ENCODE measurements at regions not wholly inside any gene's neighbourhood (a gene's known extent, or its start where the extent isn't known, plus 50 kb on each side); places are given as distances from the start of the nearest gene placed in this dataset.

DNA sequence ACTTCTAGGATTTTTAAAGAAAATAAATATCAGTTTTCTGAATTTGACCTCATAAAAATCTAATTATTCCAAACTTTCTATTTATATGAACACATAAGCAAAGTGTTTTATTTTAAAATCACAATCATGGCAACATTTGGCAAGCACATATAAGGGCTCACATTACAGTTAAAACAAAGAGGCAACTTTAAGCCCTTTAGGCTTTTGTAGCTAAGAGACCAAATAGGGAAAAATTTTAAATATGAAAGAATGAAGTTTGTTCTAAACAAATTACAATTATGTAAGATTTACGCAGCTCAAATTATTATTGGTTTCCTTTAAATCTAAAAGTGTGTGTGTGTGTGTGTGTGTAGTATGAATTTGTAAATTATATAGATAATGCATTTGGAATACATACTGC lies 267.0 kb downstream of the ZIC4 start:
- H3K4me3 ChIP-seq (ENCODE audit: low read depth in 2 of 2, low read length in 1 of 2), result no peak overlapping the region
- H3K9me3 ChIP-seq, result no peaks in the 10 kb centered on the region
- no peak for TF ChIP-seq JUND (IDR thresholded peaks at IDR 0.05)
- TF ChIP-seq MXI1 (IDR thresholded peaks at IDR 0.05; ENCODE audit: low read depth, low read length), result no peak
- no peak for TF ChIP-seq EZH2phosphoT487 (IDR thresholded peaks at IDR 0.05; ENCODE audit: borderline replicate concordance, low read depth)
- TF ChIP-seq, protein P1, sequence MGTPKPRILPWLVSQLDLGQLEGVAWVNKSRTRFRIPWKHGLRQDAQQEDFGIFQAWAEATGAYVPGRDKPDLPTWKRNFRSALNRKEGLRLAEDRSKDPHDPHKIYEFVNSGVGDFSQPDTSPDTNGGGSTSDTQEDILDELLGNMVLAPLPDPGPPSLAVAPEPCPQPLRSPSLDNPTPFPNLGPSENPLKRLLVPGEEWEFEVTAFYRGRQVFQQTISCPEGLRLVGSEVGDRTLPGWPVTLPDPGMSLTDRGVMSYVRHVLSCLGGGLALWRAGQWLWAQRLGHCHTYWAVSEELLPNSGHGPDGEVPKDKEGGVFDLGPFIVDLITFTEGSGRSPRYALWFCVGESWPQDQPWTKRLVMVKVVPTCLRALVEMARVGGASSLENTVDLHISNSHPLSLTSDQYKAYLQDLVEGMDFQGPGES (IDR thresholded peaks at IDR 0.05; ENCODE audit: low read depth, low read length), result no peak
- TF ChIP-seq NRF1 (IDR thresholded peaks at IDR 0.05; ENCODE audit: low read depth, low read length), result no peak
- TF ChIP-seq, protein P2, sequence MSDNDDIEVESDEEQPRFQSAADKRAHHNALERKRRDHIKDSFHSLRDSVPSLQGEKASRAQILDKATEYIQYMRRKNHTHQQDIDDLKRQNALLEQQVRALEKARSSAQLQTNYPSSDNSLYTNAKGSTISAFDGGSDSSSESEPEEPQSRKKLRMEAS (IDR thresholded peaks at IDR 0.05; ENCODE audit: low read depth), result no peak
- TF ChIP-seq FOXJ3 (CRISPR knock-in tag; IDR thresholded peaks at IDR 0.05), result no peak
- TF ChIP-seq RXRA (IDR thresholded peaks at IDR 0.05; ENCODE audit: borderline replicate concordance, low read depth), result no peak
- no peak for TF ChIP-seq MEF2A (IDR thresholded peaks at IDR 0.05; ENCODE audit: borderline replicate concordance, low read depth)
- no peak for TF ChIP-seq RAD21 (IDR thresholded peaks at IDR 0.05; ENCODE audit: low read length)
- TF ChIP-seq CHD2 (IDR thresholded peaks at IDR 0.05; ENCODE audit: low read length, partially characterized antibody), result no peak
- TF ChIP-seq FOSL2 (IDR thresholded peaks at IDR 0.05; ENCODE audit: borderline replicate concordance, low read depth), result no peak
- no peak for TF ChIP-seq RCOR1 (IDR thresholded peaks at IDR 0.05; ENCODE audit: low read length)
- no peaks in the 10 kb centered on the region for H3K9me2 ChIP-seq
- H3F3A ChIP-seq (replicated peaks; ENCODE audit: insufficient read depth), result no peaks in the 10 kb centered on the region
- H2AFZ ChIP-seq (ENCODE audit: low read depth), result no peak overlapping the region
- H3K4me2 ChIP-seq, result no peak overlapping the region
- H3K4me1 ChIP-seq (ENCODE audit: control insufficient read depth in 1 of 2, insufficient read depth in 2 of 2, low read depth in 1 of 2, low read length in 1 of 2), result peaks cover 0 to 11% of the 10 kb centered on the region in 2 experiments; a peak in 1 of 4 replicates
- 7% methylated on average over 1 of the region's 1 CpG for WGBS (ENCODE audit: low lambda C conversion rate)
- H3K27ac ChIP-seq (ENCODE audit: low read depth in 2 of 2, low read length in 1 of 2), result no peak overlapping the region
- H4K20me1 ChIP-seq (ENCODE audit: insufficient read depth), result no peaks in the 10 kb centered on the region
- H3K36me3 ChIP-seq (replicated peaks in 1 of 2; ENCODE audit: control insufficient read depth in 1 of 2, insufficient read depth in 2 of 2, low read length in 1 of 2), result no peaks in the 10 kb centered on the region
- CTCF ChIA-PET, result interaction anchor here (0.8 kb wide), 1 partner anchor 277 kb away, joined by 3 read pairs; no protein-coding TSS in a partner anchor
- no peak for DNase-seq
- H3K79me2 ChIP-seq (ENCODE audit: insufficient read depth), result no peaks in the 10 kb centered on the region
- POLR2A ChIA-PET, result no interaction called here
- H3K27me3 ChIP-seq (ENCODE audit: insufficient read depth), result no peaks in the 10 kb centered on the region
- no peak overlapping the region for H3K9ac ChIP-seq

DNA sequence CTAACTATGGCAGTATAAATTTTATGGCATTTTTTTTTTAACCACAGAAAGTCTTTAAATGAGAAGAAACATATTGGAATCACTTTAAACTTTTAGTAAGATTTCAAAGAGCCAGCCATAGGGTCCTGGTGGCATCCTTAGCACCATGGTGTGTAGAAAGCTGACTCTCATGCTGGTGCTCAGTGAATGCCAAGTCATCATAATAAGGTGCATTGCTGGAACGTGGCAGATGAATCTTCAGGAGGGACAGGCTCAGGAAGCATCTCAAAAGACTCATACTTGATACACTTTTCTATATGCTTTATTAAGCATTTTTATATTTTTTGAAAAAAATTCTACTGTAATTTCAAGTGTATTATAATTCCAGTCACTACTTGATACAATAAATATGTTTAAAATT lies 274.2 kb downstream of the ZIC4 start:
- Histone ChIP-seq H3K36me3 (replicated peaks in 1 of 2; ENCODE audit: control insufficient read depth in 1 of 2, insufficient read depth in 2 of 2, low read length in 1 of 2) (no peaks in the 10 kb centered on the region), H3K4me3 (ENCODE audit: low read depth in 2 of 2, low read length in 1 of 2) (no peak overlapping the region), H3F3A (replicated peaks; ENCODE audit: insufficient read depth) (no peaks in the 10 kb centered on the region), H3K9ac (no peak overlapping the region), H3K79me2 (ENCODE audit: insufficient read depth) (no peaks in the 10 kb centered on the region), H3K4me2 (no peak overlapping the region), H3K4me1 (ENCODE audit: control insufficient read depth in 1 of 2, insufficient read depth in 2 of 2, low read depth in 1 of 2, low read length in 1 of 2) (no peaks in the 10 kb centered on the region), H3K27ac (ENCODE audit: low read depth in 2 of 2, low read length in 1 of 2) (no peak overlapping the region), H3K9me2 (no peaks in the 10 kb centered on the region), H4K20me1 (ENCODE audit: insufficient read depth) (no peaks in the 10 kb centered on the region), H3K9me3 (no peaks in the 10 kb centered on the region), H2AFZ (ENCODE audit: low read depth) (no peak overlapping the region), H3K27me3 (ENCODE audit: insufficient read depth) (no peaks in the 10 kb centered on the region)
- WGBS (ENCODE audit: low lambda C conversion rate), result 0% methylated on average over 1 of the region's 1 CpG
- DNase-seq, result no peak
- ChIA-PET CTCF (no interaction called here), POLR2A (no interaction called here)
- TF ChIP-seq ELF1 (IDR thresholded peaks at IDR 0.05) (no peak), POLR2AphosphoS5 (IDR thresholded peaks at IDR 0.05; ENCODE audit: low read depth, low read length) (no peak), FOSL2 (IDR thresholded peaks at IDR 0.05; ENCODE audit: borderline replicate concordance, low read depth) (no peak), TCF12 (IDR thresholded peaks at IDR 0.05) (no peak), FOXM1 (IDR thresholded peaks at IDR 0.05; ENCODE audit: low read depth) (no peak), TAF1 (IDR thresholded peaks at IDR 0.05; ENCODE audit: borderline replicate concordance, low read depth, low read length) (no peak), SMC3 (IDR thresholded peaks at IDR 0.05; ENCODE audit: low read depth, low read length) (no peak), CHD2 (IDR thresholded peaks at IDR 0.05; ENCODE audit: low read length, partially characterized antibody) (no peak), NRF1 (IDR thresholded peaks at IDR 0.05; ENCODE audit: low read depth, low read length) (no peak), GABPA (IDR thresholded peaks at IDR 0.05; ENCODE audit: low read depth) (no peak), GATA2 (CRISPR knock-in tag; IDR thresholded peaks at IDR 0.05) (no peak), RAD21 (IDR thresholded peaks at IDR 0.05; ENCODE audit: low read length) (no peak), FOXJ3 (CRISPR knock-in tag; IDR thresholded peaks at IDR 0.05) (no peak), EP300 (IDR thresholded peaks at IDR 0.05; ENCODE audit: borderline replicate concordance in 1 of 2, low read depth in 1 of 2, low read length in 1 of 2) (no peak), TEAD4 (IDR thresholded peaks at IDR 0.05; ENCODE audit: borderline replicate concordance, insufficient read depth) (no peak), RXRA (IDR thresholded peaks at IDR 0.05; ENCODE audit: borderline replicate concordance, low read depth) (no peak)
- TF ChIP-seq, protein P2 (IDR thresholded peaks at IDR 0.05; ENCODE audit: low read depth), result no peak
- TF ChIP-seq, protein P3, sequence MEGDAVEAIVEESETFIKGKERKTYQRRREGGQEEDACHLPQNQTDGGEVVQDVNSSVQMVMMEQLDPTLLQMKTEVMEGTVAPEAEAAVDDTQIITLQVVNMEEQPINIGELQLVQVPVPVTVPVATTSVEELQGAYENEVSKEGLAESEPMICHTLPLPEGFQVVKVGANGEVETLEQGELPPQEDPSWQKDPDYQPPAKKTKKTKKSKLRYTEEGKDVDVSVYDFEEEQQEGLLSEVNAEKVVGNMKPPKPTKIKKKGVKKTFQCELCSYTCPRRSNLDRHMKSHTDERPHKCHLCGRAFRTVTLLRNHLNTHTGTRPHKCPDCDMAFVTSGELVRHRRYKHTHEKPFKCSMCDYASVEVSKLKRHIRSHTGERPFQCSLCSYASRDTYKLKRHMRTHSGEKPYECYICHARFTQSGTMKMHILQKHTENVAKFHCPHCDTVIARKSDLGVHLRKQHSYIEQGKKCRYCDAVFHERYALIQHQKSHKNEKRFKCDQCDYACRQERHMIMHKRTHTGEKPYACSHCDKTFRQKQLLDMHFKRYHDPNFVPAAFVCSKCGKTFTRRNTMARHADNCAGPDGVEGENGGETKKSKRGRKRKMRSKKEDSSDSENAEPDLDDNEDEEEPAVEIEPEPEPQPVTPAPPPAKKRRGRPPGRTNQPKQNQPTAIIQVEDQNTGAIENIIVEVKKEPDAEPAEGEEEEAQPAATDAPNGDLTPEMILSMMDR (IDR thresholded peaks at IDR 0.05), result no peak
- TF ChIP-seq, protein P1 (IDR thresholded peaks at IDR 0.05; ENCODE audit: low read depth, low read length), result no peak

Measured in SK-N-SH (cell line).